HG03565 (cell line): ENCODE measurements at regions not wholly inside any gene's neighbourhood (a gene's known extent, or its start where the extent isn't known, plus 50 kb on each side); places are given as distances from the start of the nearest gene placed in this dataset.

Source experiments
- ATAC-seq: cut with Tn5 transposase; IDR thresholded peaks from one replicate; pipeline ENCODE4 v1.9.1; 2021; ENCODE audit warnings: mild to moderate bottlenecking, moderate library complexity; ENCODE audit not compliant: unreplicated experiment

- ATAC-seq = no peak
These were observed 436.1 kb downstream of the BTBD3 start for GRCh38 chr20:12353842-12354241.

GRCh38 chr20:12354725-12355124 lies 437.0 kb downstream of the BTBD3 start:
- no peak for ATAC-seq

- no peak for ATAC-seq
These were observed 437.5 kb downstream of the BTBD3 start for GRCh38 chr20:12355185-12355584.

DNA sequence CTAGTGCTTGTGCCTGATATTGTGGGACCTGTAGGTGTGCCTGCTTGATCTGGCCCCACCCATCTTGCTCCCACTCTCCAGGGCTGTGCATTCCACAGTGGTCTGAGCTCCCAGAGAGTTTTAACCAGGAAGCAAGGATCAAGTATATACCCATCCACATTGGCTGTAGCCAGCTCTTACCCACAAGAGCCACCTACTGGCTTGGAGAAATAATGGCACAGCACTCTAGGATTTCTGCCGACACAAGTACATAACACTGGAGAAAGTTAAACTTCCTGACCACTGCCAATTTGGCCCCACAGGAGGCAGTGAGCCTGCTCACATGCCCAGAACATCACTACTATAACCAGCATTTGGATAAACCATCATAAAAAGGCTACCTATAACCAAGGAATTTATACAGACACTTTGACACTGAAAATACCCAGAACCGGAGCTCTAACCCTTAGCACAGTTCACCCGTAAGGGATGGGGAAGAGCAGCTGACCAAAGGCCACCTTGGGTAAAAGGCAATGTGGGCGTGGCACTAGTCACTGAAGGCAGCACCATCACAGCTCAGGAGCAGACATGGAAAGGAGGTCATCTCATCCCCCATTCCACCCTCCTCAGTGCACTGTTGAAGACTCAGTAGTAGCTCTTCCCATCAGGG lies 440.4 kb downstream of the BTBD3 start:
- no peak for ATAC-seq

GRCh38 chr20:12358655-12359009 lies 440.9 kb downstream of the BTBD3 start:
- ATAC-seq = no peak

DNA sequence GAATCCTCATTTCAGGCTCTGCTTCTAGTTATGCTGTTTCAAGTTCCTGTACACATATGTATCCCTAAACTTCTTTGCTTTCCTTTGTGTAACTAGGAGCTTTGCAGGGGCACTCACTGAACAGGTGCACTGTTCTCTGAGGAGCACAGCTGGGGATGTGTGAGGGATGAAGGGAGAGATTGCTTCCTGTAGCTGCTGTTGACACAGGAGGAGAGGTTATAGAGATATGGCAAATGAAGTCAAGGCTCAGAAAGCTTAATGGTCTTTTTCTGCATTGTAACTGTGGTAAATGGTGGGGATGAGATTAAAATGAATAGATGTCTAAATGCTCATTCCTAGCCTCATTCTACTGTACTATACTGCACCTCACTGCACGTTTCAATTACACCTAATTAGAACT lies 454.3 kb downstream of the BTBD3 start:
- no peak for ATAC-seq

GRCh38 chr20:12372557-12372956 lies 454.9 kb downstream of the BTBD3 start:
- ATAC-seq = no peak

DNA sequence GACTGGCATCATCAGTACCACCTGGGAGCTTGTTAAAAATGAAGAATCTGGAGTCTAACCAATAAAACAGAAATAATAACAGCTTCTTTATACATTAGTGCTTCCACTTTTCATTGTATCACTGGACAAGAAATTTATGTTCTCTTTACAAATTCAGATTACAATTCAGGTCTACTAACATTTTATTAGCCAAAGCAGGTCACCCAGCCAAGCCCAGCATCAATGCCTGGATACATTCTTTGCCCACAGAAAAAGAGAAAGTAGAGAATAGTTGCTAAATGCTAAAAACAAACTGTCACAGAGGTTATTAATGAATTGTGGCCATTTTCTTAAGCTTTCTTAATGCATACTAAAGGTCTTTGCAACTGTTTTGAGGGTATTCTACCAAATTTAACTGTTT lies 458.3 kb downstream of the BTBD3 start:
- no peak for ATAC-seq

- ATAC-seq = no peak
These were observed 466.1 kb downstream of the BTBD3 start for GRCh38 chr20:12383821-12384220.

- ATAC-seq = no peak
These were observed 469.1 kb downstream of the BTBD3 start for GRCh38 chr20:12386821-12387220.

DNA sequence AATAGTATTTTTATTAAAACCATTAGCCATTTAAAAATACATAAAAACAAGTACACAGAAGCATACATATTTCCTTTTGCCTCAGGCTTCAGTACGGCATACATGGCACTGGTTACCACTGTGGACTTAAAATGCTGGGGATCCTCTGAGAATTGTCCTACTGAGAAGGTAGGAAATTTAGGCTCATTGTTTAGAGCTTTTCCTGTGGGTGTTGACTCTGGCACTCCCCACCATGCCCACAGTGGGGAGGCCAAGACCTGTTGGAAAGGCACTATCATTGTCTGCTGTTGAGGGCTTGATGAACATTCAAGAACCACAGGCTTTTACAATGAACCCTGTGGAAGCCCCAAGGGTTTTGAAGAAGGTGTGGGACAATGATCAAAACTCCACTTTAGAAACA lies 473.4 kb downstream of the BTBD3 start:
- no peak for ATAC-seq

- no peak for ATAC-seq
These were observed 477.1 kb downstream of the BTBD3 start for GRCh38 chr20:12394786-12395185.

GRCh38 chr20:12395353-12395752 lies 477.7 kb downstream of the BTBD3 start:
- no peak for ATAC-seq

GRCh38 chr20:12395760-12396159 lies 478.1 kb downstream of the BTBD3 start:
- ATAC-seq = no peak

- no peak for ATAC-seq
These were observed 481.6 kb downstream of the BTBD3 start for GRCh38 chr20:12399110-12399836.

GRCh38 chr20:12404941-12405340 lies 487.2 kb downstream of the BTBD3 start:
- no peak for ATAC-seq

DNA sequence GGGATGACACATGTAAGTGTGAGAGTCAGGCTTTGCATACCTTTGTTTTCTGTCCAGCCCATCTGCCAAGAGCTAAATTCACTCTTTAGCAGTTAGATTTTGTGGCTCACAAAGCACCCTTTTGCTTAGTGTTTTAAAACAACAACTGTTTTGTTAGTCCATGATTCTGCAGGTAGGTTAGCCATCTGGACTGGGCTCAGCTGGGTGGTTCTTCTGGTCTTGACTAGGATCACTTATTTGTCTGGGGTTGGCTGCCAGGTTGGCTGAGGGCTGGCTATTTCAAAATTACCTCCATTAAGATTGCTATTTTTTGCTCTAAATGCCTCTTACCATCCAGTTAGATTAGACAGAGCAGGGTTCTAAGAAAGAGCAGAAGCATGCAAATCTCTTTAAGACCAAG lies 489.3 kb downstream of the BTBD3 start:
- ATAC-seq = no peak

DNA sequence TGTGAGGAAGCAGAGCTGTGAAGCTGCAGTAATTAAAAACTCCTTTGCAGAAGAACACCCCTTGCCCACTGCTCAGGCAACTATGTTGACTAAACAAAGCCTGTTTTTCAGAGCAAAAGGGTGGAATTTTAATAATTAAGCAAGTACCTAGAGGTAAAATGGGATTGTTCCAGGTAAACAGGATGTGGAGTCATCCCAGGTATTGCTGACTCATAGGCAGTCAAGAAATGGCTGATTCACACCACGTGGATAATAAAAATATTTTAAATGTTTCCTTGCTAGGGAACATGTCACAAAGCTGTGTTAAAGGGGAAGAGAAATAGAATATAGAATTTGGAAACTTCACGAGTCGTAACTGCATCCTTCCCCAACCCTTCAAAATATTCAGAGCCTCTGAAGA lies 491.8 kb downstream of the BTBD3 start:
- no peak for ATAC-seq

GRCh38 chr20:12410783-12411182 lies 493.1 kb downstream of the BTBD3 start:
- no peak for ATAC-seq

GRCh38 chr20:12411246-12411940 lies 493.7 kb downstream of the BTBD3 start:
- ATAC-seq = no peak

GRCh38 chr20:12413116-12413515 lies 495.4 kb downstream of the BTBD3 start:
- ATAC-seq = no peak
